DLD1 (cell line): ENCODE measurements at regions not wholly inside any gene's neighbourhood (a gene's known extent, or its start where the extent isn't known, plus 50 kb on each side); places are given as distances from the start of the nearest gene placed in this dataset.

Source experiments
- in situ Hi-C: cut with HindIII; loops from 2 replicates; pipeline ENCODE4 v1.10.0; 2017; ENCODE audit warnings: low sequenced_read_pairs

DNA sequence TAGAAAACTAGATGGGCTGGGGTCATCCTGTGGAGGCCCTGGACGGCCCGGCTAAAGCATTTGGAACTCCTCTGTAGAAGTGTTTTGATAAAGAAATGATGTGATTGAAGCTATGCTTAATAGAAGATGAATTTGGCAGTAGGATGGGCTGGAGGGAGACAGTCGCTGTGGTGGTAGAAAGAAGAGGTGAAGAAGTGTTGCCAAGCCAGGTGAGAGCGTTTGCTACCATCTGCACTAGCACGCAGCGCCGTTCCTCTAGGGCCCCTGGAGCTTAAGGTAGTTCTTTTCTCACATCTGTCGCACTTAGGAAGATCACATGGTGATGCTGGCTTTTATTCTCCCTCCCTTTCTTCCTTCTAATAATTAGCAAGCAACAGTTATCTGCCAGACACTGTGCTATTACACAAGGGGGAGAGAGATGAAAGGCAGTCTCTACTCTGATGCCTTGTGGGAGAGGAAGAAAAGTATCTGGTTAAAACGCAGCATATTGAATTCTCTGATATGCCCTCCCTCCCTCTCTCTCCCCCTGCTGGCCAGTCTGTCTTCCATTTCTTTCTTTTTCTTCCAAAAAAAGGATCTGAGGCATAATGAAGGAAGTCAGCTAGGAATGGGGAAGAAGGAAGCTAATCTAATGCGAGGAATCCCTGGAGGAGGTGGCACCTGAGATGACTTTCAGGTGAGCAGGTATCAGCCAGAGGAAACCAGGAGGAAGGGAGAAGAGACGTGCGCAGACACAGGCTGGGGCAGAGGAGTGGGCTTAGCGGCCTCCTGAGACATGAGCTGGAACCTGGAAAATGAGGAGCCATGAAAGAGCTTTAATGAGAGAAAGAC is 162.3 kb upstream of the KLF14 start:
- in situ Hi-C loops = no loop called here

DNA sequence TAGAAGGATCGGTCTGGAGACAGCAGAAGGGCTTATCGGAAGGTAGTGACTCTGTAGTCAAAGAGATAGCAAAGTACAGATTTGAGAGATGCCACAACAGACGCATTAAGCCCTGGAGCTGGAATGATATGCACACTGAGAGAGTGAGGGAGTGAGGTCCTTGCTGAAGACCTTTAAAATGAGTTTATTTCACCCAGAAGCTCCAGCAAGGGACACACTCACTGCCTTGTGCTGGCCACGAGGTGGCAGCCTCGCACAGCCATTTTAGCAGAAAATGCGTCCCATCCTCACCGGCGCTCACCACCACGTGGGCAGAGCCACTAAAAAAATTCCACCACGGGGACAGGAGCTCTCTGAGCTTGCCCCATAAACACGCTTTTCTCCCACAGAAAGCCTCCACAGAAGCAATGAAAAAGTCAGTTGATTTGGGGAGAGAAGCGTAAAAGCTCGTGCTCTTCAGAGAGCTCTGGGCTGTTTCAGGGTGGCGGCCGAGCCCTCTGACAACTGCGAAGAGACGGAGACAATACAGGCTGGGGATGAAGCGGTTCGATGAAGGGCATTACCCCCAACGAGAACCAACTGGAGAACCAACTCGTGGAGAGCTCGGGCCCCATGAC is 163.0 kb upstream of the KLF14 start:
- in situ Hi-C loops = no loop called here

DNA sequence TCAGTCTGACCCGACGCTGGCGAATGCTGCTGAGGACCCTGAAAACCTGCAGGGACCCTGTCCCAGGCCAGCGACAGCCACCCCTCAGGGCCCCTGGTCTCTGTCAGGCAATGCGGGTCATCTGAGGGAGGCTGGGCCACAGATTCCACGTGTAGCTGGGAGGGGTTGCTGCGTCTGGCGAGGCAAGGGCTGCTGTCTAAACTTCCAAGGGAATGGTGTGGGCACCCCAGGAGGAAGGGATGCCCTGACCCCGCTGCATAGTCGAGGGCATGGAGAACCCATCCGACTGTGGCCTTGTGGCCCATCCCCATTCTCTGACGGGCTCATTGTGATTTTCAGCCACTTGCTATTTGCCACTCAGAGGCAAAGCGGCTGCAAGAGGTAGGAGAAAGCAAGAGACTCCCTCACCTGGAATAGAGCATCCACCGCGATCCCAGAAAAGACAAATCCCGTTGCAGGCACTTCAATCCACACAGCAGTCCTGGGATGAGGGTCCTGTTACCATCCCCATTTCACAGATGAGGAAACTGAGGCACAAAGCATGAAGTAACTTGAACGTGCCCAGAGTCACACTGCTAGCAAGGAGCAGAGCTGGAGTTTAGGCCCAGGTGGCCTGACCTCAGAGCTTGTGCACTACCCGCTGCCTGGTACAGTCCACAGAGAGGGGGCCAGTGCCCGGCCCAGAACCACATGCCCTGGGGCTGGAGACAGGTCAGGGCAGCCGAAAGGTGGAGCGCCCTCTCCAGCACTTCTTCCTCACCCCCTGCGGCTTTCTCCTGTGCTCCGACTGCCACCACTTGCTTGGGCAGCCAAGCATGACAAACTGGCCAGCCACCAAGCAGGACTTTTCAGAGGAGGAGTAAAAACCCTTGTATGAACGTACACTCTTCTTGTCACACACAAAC is 163.8 kb upstream of the KLF14 start:
- in situ Hi-C loops = no loop called here

DNA sequence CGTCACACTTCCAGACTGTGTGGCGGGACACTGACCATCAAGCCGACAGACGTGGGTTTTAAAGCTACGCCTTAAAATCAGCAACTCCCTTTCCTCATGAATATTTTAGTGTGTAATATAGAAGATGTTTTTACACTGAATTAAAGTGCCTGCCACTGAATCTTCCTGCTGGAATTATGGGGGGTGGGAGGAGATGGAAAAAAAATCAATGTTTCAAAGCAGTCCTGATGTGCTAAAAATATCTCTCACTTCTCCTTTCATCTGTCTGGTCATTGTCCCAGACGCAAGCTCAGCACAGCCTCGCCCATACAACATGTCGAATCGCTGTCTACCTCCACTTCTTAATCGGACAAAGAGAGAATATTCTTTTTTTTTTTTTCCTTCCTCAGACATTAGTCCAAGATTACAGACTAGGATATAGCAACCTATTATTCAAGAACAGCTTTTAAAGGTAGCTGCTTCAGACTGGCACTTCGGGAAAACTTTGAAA is 165.1 kb upstream of the KLF14 start:
- in situ Hi-C loops = no loop called here

DNA sequence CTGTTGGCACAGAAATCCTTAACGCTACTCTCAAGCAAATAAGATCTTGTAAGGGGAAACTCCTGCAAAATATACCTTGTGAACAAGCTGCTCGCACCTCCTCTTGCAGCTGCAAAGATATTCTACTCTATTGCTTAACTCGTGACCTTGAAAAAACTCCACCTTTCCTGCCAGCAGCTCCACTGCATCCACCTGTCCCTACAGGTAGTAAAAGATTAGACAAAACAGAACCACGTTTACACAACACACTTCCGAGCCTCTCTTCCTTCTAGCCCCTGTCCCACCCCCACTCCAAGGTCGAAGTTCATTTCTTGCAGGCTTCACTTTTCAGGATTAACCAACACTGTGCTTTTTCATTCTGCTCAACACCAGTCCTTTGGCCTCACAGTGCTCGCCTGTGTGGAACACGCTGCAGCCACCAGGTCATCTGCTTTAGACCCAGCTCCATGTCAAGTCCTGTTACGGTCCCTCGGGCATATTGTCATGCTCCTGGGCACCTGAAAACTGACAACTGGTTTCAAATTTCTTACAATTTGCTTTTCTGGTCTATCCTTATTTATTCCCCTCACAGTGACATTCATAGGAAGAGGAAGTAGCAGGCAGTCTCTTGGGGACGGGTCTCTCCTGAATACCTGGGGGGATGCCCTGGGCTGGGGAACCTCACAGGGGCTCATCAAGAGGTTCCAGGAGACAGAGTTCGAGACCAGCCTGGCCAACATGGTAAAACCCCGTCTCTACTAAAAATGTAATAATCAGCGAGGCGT is 165.8 kb upstream of the KLF14 start:
- in situ Hi-C loops = no loop called here

DNA sequence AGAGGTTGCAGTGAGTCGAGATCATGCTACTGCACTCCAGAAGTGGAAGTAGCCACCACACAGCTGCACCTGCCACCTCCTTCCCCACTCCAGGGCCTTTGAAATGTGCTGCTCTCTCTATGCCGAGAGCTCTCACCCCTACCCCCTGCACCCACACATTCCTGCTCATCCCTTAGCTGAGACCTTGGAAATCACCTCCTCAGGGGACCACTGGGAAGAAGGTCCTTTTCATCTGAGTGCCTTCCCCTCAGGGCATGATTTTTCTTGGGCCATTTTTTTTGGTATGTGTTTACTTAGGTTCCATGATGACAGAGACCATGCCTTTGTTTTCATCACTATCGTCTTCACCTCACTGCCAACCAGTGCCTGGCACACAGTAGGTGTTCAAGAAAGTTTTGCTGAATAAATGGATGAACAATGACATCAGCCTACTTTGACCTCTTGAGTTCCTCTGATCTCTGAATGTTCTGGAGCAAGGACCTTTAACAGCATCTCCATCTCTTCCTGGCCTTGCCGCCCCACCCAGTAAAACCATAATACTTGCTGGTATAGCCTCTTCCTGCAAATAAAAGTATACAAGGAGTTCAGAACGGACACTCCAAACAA is 166.6 kb upstream of the KLF14 start:
- in situ Hi-C loops = no loop called here

DNA sequence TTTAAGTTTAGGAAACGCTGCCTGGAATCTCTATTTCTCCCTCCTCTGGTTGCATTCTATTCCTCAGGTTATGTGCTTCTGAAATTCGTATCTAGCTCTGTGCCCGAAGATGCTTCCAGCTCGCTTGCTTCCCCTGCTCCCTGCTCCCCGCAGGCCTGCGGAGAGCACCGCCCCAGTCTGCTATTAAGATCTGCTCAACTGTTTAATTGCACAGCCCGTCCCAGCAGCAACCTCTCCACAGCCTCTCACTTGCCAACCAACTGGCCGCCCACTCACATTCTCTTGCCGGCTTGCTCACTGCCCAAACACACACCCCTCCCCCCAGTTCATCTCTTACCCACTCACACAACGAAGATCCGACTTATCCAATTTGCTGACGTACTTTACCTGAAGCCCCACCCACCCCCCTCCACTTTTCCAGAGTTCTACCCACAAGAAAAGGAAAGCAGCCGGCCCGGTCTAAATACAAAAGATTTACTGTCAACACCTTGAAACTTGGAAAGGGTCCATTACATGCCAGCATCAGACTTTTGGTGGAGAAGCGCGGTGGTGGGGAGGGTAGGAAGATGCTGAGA is 167.3 kb upstream of the KLF14 start:
- in situ Hi-C loops = no loop called here

DNA sequence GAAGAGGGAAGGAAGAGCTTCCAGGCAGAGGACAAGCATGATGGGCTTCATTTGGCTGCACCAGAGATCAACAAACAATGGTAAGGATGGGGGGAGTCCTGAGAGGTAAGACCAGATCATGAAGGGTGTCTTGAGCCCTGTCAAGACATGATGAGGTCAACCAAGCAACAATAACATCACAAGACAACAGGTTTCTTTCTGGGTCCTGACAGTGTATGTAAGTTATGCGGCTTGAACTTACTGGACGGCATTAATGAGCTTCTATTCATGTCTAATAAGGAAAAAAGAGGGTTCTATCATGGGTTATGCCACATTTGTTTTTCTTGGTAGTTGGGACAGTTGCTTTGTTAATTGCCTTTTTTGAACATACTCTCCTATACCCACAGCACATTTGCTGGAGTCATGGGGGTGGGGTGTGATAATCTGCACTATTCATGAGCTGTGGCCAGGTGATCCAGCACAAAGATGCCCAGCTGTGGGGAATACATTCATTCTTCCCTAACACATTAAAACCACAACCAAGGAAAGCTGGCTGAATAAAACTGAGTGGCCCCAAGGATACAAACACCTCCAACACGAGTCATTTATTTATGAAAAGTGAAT is 168.8 kb upstream of the KLF14 start:
- in situ Hi-C loops = no loop called here

DNA sequence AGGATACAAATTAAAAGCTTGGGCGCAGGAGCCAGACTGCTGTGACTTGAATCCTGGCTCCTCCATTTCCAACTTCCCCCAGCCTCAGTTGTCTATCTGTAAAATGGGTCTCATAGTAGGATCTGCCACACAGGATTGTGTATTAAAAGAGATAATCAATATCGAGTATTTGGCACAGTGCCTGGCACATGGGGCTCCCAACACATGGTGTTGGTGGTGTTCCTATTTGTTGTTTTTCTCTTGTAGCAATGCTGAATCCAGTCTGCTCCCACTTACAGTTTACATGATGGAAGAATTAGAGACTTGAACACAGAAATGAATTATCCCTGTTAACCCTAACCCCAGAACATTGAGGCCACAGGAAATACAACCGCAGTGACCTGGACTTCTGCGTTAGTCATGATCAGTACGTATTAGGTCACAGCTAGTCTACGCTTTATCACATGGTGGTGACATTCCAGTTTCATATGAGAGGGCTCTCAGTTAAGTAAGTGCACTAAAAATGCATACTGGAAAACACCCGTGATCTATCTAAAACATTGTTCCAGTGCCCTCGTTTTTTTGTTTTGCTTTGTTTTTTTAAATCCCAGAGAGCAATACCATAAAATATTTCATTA is 169.5 kb upstream of the KLF14 start:
- in situ Hi-C loops = no loop called here

DNA sequence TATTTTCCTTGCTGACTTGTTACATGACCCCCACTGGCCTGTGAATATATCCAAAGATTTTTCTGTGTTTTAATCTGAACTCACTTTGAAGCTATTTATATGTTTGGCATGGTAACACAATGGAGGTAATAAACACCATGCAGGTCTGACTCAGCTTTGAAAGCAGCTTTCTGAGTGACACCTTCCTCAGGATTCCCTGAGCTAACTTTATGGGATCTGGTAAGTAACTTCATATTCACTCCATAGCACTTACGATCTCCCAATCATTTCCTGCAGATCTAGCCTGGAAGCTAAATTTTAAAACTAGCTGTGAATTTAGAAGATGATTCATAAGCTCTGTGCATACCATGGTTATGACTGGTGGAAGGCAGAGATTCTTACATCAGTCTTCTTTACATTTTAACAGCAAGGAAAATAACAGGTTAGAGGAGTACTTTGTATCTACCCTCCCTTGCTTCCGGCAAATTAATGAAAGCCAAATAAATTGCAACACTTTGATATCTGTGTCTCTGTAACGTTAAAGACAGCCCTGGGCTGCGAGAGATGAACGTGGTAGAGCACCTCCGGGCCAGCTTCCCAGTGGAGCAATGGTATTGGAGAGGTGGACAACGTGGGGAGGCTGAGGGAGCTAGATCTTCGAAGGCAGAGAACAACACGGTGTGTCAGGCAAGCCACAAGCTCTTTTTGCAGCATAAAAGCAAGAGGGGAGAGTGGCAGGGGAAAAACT is 170.2 kb upstream of the KLF14 start:
- in situ Hi-C loops = no loop called here

DNA sequence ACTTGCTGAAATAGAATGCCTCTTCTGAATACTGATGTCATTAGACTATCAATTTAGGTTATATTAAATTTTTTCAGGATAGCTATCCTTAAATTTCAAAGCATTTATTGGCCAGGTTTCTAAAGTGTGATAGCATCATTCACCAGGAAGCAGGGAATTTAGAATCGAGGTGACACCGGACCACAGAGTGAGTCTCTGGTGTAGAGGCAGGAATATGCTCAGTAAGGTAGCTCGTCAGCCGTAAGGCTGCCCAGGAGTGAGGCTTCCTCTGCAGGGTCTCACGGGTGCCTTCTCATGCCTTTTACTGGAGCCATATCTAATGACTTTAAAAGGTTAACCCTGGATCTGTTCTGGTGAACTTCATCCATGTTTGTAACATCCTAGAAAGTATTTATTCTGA is 170.8 kb upstream of the KLF14 start:
- in situ Hi-C loops = no loop called here

DNA sequence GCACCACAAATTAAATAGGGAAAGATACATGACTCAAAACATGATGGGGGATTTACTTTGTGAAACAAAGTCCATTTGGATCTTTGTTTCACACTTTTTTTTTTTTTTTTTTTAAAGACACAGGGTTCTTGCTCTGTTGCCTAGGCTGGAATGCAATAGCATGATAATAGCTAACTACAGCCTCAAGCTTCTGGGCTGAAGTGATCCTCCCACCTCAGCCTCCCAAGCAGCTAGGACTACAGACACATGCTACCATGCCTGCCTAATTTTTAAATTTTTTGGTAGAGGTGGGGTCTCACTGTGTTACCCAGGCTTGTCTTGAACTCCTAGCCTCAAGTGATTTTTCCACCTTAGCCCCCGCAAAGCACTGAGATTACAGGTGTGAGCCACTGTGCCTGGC is 172.6 kb upstream of the KLF14 start:
- in situ Hi-C loops = no loop called here

DNA sequence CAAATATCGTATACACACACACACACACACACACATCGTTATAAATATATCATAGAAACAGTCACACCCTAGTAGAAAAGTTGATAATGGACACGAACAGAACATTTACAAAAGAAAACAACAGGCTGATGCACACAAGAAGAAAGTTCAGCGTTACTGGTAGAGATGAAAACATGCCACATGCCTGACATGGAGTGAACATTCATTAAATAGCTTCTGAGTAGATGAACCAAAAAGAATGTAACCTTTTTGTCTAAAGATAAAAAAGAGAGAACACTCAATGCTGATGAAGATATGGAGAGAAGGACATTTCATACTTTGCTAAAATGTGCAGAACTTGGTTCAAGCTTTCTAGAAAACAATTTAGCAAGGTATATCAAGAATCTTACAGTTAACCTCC is 173.4 kb upstream of the KLF14 start:
- in situ Hi-C loops = no loop called here

DNA sequence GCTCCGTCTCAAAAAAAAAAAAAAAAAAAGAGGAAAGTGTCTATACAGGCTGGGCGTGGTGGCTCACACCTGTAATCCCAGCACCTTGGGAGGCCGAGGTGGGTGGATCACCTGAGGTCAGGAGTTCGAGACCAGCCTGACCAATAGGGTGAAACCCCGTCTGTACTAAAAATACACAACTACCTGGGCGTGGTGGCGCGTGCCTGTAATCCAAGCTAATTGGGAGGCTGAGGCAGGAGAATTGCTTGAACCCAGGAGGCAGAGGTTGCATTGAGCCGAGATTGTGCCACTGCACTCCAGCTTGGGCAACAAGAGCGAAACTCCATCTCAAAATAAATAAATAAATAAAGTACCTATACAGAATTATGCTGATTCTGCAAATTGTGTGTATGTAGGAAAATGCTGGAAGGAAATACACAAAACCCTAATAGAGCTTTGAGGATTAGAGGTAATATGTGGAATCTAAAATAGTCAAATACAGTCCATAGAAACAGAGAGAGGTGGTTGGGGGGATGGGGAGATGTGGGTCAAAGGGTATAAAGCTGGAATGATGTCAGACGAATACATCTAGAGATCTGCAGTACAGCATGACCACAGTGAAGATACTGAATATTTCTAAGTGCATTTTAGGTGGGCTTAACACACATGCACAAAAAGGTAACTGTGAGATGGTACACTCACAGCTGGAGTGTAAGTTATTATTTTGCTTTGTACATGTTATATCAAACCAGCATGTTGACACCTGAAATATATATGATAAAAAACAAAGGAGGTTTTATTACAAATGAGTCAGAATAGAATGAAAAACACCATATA is 174.5 kb upstream of the KLF14 start:
- in situ Hi-C loops = no loop called here

DNA sequence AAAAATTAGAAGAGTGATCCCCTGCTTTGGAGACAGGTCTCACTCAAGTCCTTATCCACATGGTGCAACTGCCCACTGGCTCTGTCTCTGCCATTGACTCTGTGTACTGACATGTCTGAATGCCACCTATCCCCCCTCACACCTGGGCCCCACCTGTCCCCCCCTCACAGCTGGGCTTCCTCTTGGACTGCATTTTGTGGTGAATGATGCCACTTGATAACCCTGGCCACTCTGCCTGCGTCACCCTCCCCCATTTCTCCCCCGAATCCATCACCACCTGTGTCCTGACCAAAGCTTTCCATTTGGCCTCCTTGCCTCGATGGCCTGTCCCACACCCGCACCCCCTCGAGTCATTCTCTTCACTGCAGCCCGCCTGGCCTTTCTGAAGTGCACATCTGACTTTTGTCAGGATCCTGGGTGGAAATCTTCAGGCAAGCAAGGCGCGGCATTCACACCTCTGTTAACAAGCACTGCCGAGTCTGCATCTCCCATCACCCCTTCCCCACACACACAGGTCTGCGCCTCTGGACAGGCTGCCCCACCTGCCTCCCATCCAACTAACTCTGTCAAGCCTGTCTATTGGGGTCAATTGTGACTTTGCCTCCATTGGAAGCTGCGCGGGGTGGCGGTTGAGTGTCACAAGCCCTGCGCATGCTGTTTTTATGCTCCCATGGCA is 175.3 kb upstream of the KLF14 start:
- in situ Hi-C loops = no loop called here

DNA sequence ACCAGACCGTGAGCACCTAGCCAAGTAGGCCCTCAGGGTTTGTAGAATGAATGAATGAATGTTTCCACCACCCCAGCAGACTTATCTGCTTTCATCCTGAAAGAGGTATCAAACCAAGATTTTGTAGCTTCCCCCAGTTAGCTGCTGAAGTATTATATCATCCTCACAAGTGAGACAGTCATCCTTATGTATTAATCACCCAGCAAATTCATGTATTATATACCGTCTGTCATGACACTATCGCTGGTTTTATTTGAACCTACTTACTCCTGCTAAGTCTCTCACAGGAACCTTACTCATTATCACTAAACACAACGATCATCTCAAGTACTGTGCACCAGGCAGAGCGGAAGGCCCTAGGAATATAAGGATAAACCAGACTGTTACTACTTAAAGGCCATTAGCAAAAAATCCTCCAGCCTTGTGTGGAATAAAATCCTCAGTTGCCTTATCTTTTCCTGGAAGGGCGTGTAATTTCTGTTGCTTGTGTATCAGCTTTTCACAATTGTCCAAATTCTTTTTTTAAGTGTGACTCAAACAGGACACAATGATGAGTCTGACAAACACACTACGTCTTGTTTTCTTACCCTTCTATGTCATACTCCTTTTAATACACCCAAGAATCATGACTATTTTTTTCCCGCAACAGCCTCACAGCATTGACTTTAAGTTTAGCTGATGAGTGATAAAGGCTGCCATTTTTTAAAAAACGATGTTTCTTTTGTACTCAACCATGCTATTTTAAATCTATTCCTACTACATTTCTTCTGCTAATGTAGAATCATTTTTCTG is 176.1 kb upstream of the KLF14 start:
- in situ Hi-C loops = no loop called here
